B cell (primary cell): ENCODE measurements at regions not wholly inside any gene's neighbourhood (a gene's known extent, or its start where the extent isn't known, plus 50 kb on each side); places are given as distances from the start of the nearest gene placed in this dataset.

Source experiments
- ATAC-seq: fragments of 200-7000 bp; cut with Tn5 transposase; one replicate; pipeline ENCODE4 v1.10.0; 2021; ENCODE audit warnings: low read depth, mild to moderate bottlenecking, moderate number of reproducible peaks, moderate library complexity
- CTCF ChIA-PET: fragments of 350-600 bp; sonication (Branson Sonifier 250); formaldehyde crosslinking; loops from one replicate; lab custom pipeline; 2021; ENCODE audit warnings: antibody characterized with exemption, inconsistent platforms; lab: Charles Lee
- POLR2A ChIA-PET: fragments of 350-600 bp; sonication (Branson Sonifier 250); formaldehyde crosslinking; loops from one replicate; lab custom pipeline; 2021; ENCODE audit warnings: antibody characterized with exemption; lab: Charles Lee
- DNase-seq: peaks from one replicate; pipeline ENCODE4 v3.0.0; 2013
- H2AFZ ChIP-seq: 2 replicates; pipeline ENCODE4 v1.6.1; 2012; ENCODE audit warnings: mild to moderate bottlenecking, low read depth, low read length; ENCODE audit not compliant: insufficient read depth, poor library complexity, severe bottlenecking
- H3K27ac ChIP-seq, 2 donors: 1 replicate in 1 of 2; 2 replicates in 1 of 2; pipeline ENCODE4 v1.5.1; 2012 to 2013; ENCODE audit warnings: low read length in 2 of 2, mild to moderate bottlenecking in 2 of 2, moderate library complexity in 1 of 2
- H3K27me3 ChIP-seq, 4 experiments: fragments of 200-600 bp in 1 of 4; sonication (generic) in 1 of 4; replicated peaks in 1 of 4; 1 replicate in 2 of 4; 2 replicates in 2 of 4; pipeline versions ENCODE4 v1.6.1 to v1.7.0; 2013 to 2016; ENCODE audit warnings: low read length in 3 of 4, mild to moderate bottlenecking in 2 of 4, mixed read lengths in 1 of 4, moderate library complexity in 1 of 4; ENCODE audit not compliant: insufficient read depth in 4 of 4, control insufficient read depth in 3 of 4; ENCODE audit errors: control extremely low read depth in 1 of 4
- H3K36me3 ChIP-seq, 2 experiments: replicated peaks in 1 of 2; 1 replicate in 1 of 2; 2 replicates in 1 of 2; pipeline versions ENCODE4 v1.6.1 to v1.7.1; 2013; ENCODE audit warnings: low read length in 1 of 2; ENCODE audit not compliant: insufficient read depth in 2 of 2, control insufficient read depth in 1 of 2; ENCODE audit errors: control extremely low read depth in 1 of 2, extremely low read depth in 1 of 2
- H3K4me1 ChIP-seq, 2 donors: fragments of 200-600 bp in 1 of 2; sonication (generic) in 1 of 2; 1 replicate in 1 of 2; 2 replicates in 1 of 2; pipeline versions ENCODE4 v1.5.1 to v1.6.1; 2013 to 2017; ENCODE audit warnings: low read length in 2 of 2; ENCODE audit not compliant: control insufficient read depth in 2 of 2, insufficient read depth in 2 of 2
- H3K4me2 ChIP-seq: replicated peaks from 2 replicates; pipeline ENCODE3; 2012; ENCODE audit warnings: mild to moderate bottlenecking, low read depth, low read length; ENCODE audit not compliant: poor library complexity, severe bottlenecking
- H3K4me3 ChIP-seq, 5 experiments: fragments of 200-600 bp in 1 of 5; sonication (generic) in 1 of 5; 1 replicate in 3 of 5; 2 replicates in 2 of 5; pipeline versions ENCODE4 v1.5.1 to v1.7.0; 2011 to 2016; ENCODE audit warnings: low read length in 4 of 5, mild to moderate bottlenecking in 4 of 5, low read depth in 2 of 5, control low read depth in 1 of 5, moderate library complexity in 1 of 5; ENCODE audit not compliant: insufficient read depth in 1 of 5; ENCODE audit errors: control extremely low read depth in 1 of 5, extremely low read depth in 1 of 5
- H3K79me2 ChIP-seq: fragments of 200-600 bp; sonication (generic); one replicate; pipeline ENCODE4 v1.6.0; 2016; ENCODE audit warnings: low read length; ENCODE audit not compliant: control insufficient read depth, insufficient read depth
- H3K9ac ChIP-seq: fragments of 200-600 bp; sonication (generic); 2 replicates; pipeline ENCODE4 v1.6.1; 2017; ENCODE audit warnings: mild to moderate bottlenecking, low read length, moderate library complexity
- H3K9me3 ChIP-seq, 3 donors: one replicate each; pipeline versions ENCODE4 v1.6.1 to v1.7.1; 2013; ENCODE audit warnings: low read length in 2 of 3; ENCODE audit not compliant: control insufficient read depth in 2 of 3, insufficient read depth in 1 of 3; ENCODE audit errors: control extremely low read depth in 1 of 3
- H4K20me1 ChIP-seq: 2 replicates; pipeline ENCODE4 v1.6.0; 2012; ENCODE audit warnings: mild to moderate bottlenecking, low read length; ENCODE audit not compliant: insufficient read depth, control insufficient read depth, poor library complexity, severe bottlenecking
- H3K27ac Mint-ChIP-seq: one replicate; pipeline ENCODE4 v1.8.0; 2021; ENCODE audit warnings: mixed read lengths
- H3K27me3 Mint-ChIP-seq: one replicate; pipeline ENCODE4 v1.8.0; 2021; ENCODE audit warnings: mixed read lengths
- H3K4me1 Mint-ChIP-seq: one replicate; pipeline ENCODE4 v1.8.0; 2021; ENCODE audit warnings: mixed read lengths
- H3K4me3 Mint-ChIP-seq: one replicate; pipeline ENCODE4 v1.8.0; 2021; ENCODE audit warnings: mixed read lengths
- H3K9me3 Mint-ChIP-seq: one replicate; pipeline ENCODE4 v1.8.0; 2022; ENCODE audit warnings: mixed read lengths; ENCODE audit not compliant: insufficient read depth
- CTCF ChIP-seq: fragments of 200-600 bp; IDR thresholded peaks from one replicate; pipeline ENCODE4 v1.8.0; 2022; ENCODE audit warnings: antibody characterized with exemption, mild to moderate bottlenecking
- EZH2 ChIP-seq: IDR thresholded peaks from 2 replicates; pipeline ENCODE4 v1.6.1; 2012; ENCODE audit warnings: borderline replicate concordance, low read depth, mild to moderate bottlenecking, moderate library complexity, low read length; ENCODE audit not compliant: insufficient read depth, poor library complexity, severe bottlenecking
- WGBS: methylation state at CpG from one replicate; pipeline ENCODE4 v1.1.5; 2013; ENCODE audit warnings: missing lambda C conversion rate; ENCODE audit not compliant: insufficient coverage; 5-methylcytosine and 5-hydroxymethylcytosine counted together
- intact Hi-C: fragments of 100-400 bp; cut with micrococcal nuclease; formaldehyde crosslinking; loops from one replicate; pipeline ENCODE4 v1.10.0; 2022

GRCh38 chr17:51533219-51533618, 272.9 kb downstream of the UTP18 start:
- no peak for DNase-seq
- no peak overlapping the region for H3K4me2 ChIP-seq
- no peak overlapping the region for H3K9ac ChIP-seq
- H3K4me1 Mint-ChIP-seq = no peaks in the 10 kb centered on the region
- no peaks in the 10 kb centered on the region for H3K9me3 ChIP-seq
- H3K4me3 ChIP-seq = no peak overlapping the region
- ChIA-PET POLR2A (no interaction called here), CTCF (no interaction called here)
- no peak for ATAC-seq
- intact Hi-C loops = no loop called here
- 89% methylated on average over 1 of the region's 3 CpGs for WGBS
- no peak overlapping the region for H3K4me3 Mint-ChIP-seq
- H3K27ac ChIP-seq = no peak overlapping the region
- no peaks in the 10 kb centered on the region for H4K20me1 ChIP-seq
- peaks cover 16% of the 10 kb centered on the region for H3K27me3 Mint-ChIP-seq
- TF ChIP-seq EZH2 (no peak), CTCF (no peak)
- H3K27ac Mint-ChIP-seq = no peak overlapping the region
- H2AFZ ChIP-seq = no peak overlapping the region
- H3K4me1 ChIP-seq = no peaks in the 10 kb centered on the region
- peaks cover 0 to 3% (median 0%) of the 10 kb centered on the region in 4 experiments for H3K27me3 ChIP-seq
- no peaks in the 10 kb centered on the region for H3K36me3 ChIP-seq
- H3K9me3 Mint-ChIP-seq = no peaks in the 10 kb centered on the region
- H3K79me2 ChIP-seq = no peaks in the 10 kb centered on the region

- Mint-ChIP-seq H3K4me3 (no peak overlapping the region), H3K4me1 (no peaks in the 10 kb centered on the region), H3K27me3 (peaks cover 16% of the 10 kb centered on the region), H3K27ac (no peak overlapping the region), H3K9me3 (no peaks in the 10 kb centered on the region)
- Histone ChIP-seq H3K79me2 (no peaks in the 10 kb centered on the region), H4K20me1 (no peaks in the 10 kb centered on the region), H3K27me3 (peaks cover 0 to 3% (median 0%) of the 10 kb centered on the region in 4 experiments), H3K9me3 (peaks cover 0 to 4% (median 0%) of the 10 kb centered on the region in 3 donors), H3K36me3 (no peaks in the 10 kb centered on the region), H3K4me1 (no peaks in the 10 kb centered on the region), H3K9ac (no peak overlapping the region), H2AFZ (no peak overlapping the region), H3K27ac (no peak overlapping the region), H3K4me3 (no peak overlapping the region), H3K4me2 (no peak overlapping the region)
- intact Hi-C loops = no loop called here
- no peak for DNase-seq
- ChIA-PET CTCF (no interaction called here), POLR2A (no interaction called here)
- TF ChIP-seq CTCF (no peak), EZH2 (no peak)
- WGBS = no CpG with 5 or more reads among the region's 3 CpGs
- no peak for ATAC-seq
These were observed 273.5 kb downstream of the UTP18 start for GRCh38 chr17:51533821-51534220.
